Osteoblast (primary cell): ENCODE measurements at regions not wholly inside any gene's neighbourhood (a gene's known extent, or its start where the extent isn't known, plus 50 kb on each side); places are given as distances from the start of the nearest gene placed in this dataset.

ENCODE experiments used
- DNase-seq: peaks from one replicate; pipeline ENCODE4 v3.0.0; 2011; ENCODE audit warnings: low spot score, mixed read lengths; ENCODE audit not compliant: insufficient read length; ENCODE audit errors: missing footprints
- H2AFZ ChIP-seq: 2 replicates; pipeline ENCODE4 v1.6.0; 2011; ENCODE audit warnings: mild to moderate bottlenecking, low read length
- H3K27ac ChIP-seq: 2 replicates; pipeline ENCODE4 v1.5.1; 2011; ENCODE audit warnings: mild to moderate bottlenecking, low read depth, low read length, moderate library complexity
- H3K27me3 ChIP-seq: 2 replicates; pipeline ENCODE4 v1.6.0; 2012; ENCODE audit warnings: mild to moderate bottlenecking, control low read depth, inconsistent platforms, low read length, moderate library complexity; ENCODE audit not compliant: insufficient read depth
- H3K36me3 ChIP-seq: 2 replicates; pipeline ENCODE4 v1.5.1; 2011; ENCODE audit warnings: mild to moderate bottlenecking, low read length, control low read depth, moderate library complexity; ENCODE audit not compliant: insufficient read depth
- H3K4me1 ChIP-seq: 2 replicates; pipeline ENCODE4 v1.5.1; 2011; ENCODE audit warnings: mild to moderate bottlenecking, low read length, control low read depth, moderate library complexity; ENCODE audit not compliant: insufficient read depth
- H3K4me2 ChIP-seq: 2 replicates; pipeline ENCODE4 v1.6.0; 2011; ENCODE audit warnings: mild to moderate bottlenecking, low read length; ENCODE audit not compliant: insufficient read depth
- H3K4me3 ChIP-seq: fragments of 200-600 bp; sonication (generic); 3 replicates; pipeline ENCODE4 v1.5.1; 2012; ENCODE audit warnings: mild to moderate bottlenecking, low read length, inconsistent platforms; ENCODE audit not compliant: insufficient read depth
- H3K79me2 ChIP-seq: 2 replicates; pipeline ENCODE4 v1.6.0; 2012; ENCODE audit warnings: mild to moderate bottlenecking, low read length, control low read depth, inconsistent platforms; ENCODE audit not compliant: insufficient read depth
- H3K9me3 ChIP-seq: 2 replicates; pipeline ENCODE4 v1.5.1; 2011; ENCODE audit warnings: low read depth, low read length, control low read depth
- H4K20me1 ChIP-seq: 2 replicates; pipeline ENCODE4 v1.6.0; 2012; ENCODE audit warnings: mild to moderate bottlenecking, low read length, control low read depth; ENCODE audit not compliant: insufficient read depth
- CTCF ChIP-seq: IDR thresholded peaks from 2 replicates; pipeline ENCODE4 v1.5.1; 2011; ENCODE audit warnings: mild to moderate bottlenecking, low read depth, low read length, moderate library complexity; ENCODE audit errors: extremely low read depth

- Histone ChIP-seq H3K36me3 (no peaks in the 10 kb centered on the region), H3K79me2 (no peaks in the 10 kb centered on the region), H4K20me1 (no peaks in the 10 kb centered on the region), H3K4me3 (no peak overlapping the region), H3K4me1 (no peaks in the 10 kb centered on the region), H3K9me3 (peaks cover 2% of the 10 kb centered on the region), H2AFZ (no peak overlapping the region), H3K27ac (no peak overlapping the region), H3K27me3 (no peaks in the 10 kb centered on the region), H3K4me2 (no peak overlapping the region)
- DNase-seq: no peak
- TF ChIP-seq CTCF: no peak
Measured at GRCh38 chrX:113950081-113950678, 633.7 kb upstream of the HTR2C start.

- no peak for DNase-seq
- H3K4me3 ChIP-seq: no peak overlapping the region
- H3K36me3 ChIP-seq: no peaks in the 10 kb centered on the region
- H4K20me1 ChIP-seq: no peaks in the 10 kb centered on the region
- no peak overlapping the region for H3K27ac ChIP-seq
- peaks cover 2% of the 10 kb centered on the region for H3K9me3 ChIP-seq
- no peak for TF ChIP-seq CTCF
- H2AFZ ChIP-seq: no peak overlapping the region
- no peaks in the 10 kb centered on the region for H3K79me2 ChIP-seq
- no peaks in the 10 kb centered on the region for H3K27me3 ChIP-seq
- H3K4me1 ChIP-seq: no peaks in the 10 kb centered on the region
- H3K4me2 ChIP-seq: no peak overlapping the region
Measured at GRCh38 chrX:113947548-113947947, 636.3 kb upstream of the HTR2C start.

- H4K20me1 ChIP-seq: no peaks in the 10 kb centered on the region
- no peak for TF ChIP-seq CTCF
- no peaks in the 10 kb centered on the region for H3K79me2 ChIP-seq
- no peak overlapping the region for H2AFZ ChIP-seq
- no peak for DNase-seq
- no peaks in the 10 kb centered on the region for H3K36me3 ChIP-seq
- no peak overlapping the region for H3K27ac ChIP-seq
- no peak overlapping the region for H3K4me2 ChIP-seq
- H3K27me3 ChIP-seq: no peaks in the 10 kb centered on the region
- H3K9me3 ChIP-seq: no peaks in the 10 kb centered on the region
- no peaks in the 10 kb centered on the region for H3K4me1 ChIP-seq
- H3K4me3 ChIP-seq: no peak overlapping the region
Measured at GRCh38 chrX:113935518-113935917, 648.4 kb upstream of the HTR2C start.

GRCh38 chrX:113933931-113934330 is 650.0 kb upstream of the HTR2C start:
- no peaks in the 10 kb centered on the region for H3K4me1 ChIP-seq
- no peaks in the 10 kb centered on the region for H3K36me3 ChIP-seq
- no peaks in the 10 kb centered on the region for H3K79me2 ChIP-seq
- no peak for DNase-seq
- TF ChIP-seq CTCF: no peak
- no peaks in the 10 kb centered on the region for H4K20me1 ChIP-seq
- H3K27ac ChIP-seq: no peak overlapping the region
- no peak overlapping the region for H2AFZ ChIP-seq
- H3K9me3 ChIP-seq: no peaks in the 10 kb centered on the region
- H3K4me2 ChIP-seq: no peak overlapping the region
- no peaks in the 10 kb centered on the region for H3K27me3 ChIP-seq
- H3K4me3 ChIP-seq: no peak overlapping the region
